ENCODE measurements at regions not wholly inside any gene's neighbourhood (a gene's known extent, or its start where the extent isn't known, plus 50 kb on each side); places are given as distances from the start of the nearest gene placed in this dataset.

GRCh38 chr6:159639721-159640120, 53.3 kb downstream of the SOD2 start:
- H3K4ac ChIP-seq (ENCODE audit: low read length): no peak overlapping the region
- H4K8ac ChIP-seq (ENCODE audit: low read depth, low read length): no peak overlapping the region
- no peak for DNase-seq (ENCODE audit: low spot score)
- H3K14ac ChIP-seq (ENCODE audit: low read length): no peak overlapping the region
- H3K4me1 ChIP-seq (ENCODE audit: control insufficient read depth in 2 of 2, insufficient read depth in 1 of 2, low read depth in 1 of 2, low read length in 2 of 2): no peaks in the 10 kb centered on the region
- no peak overlapping the region for H2BK5ac ChIP-seq (ENCODE audit: low read length)
- H2BK120ac ChIP-seq (ENCODE audit: low read depth, low read length): no peak overlapping the region
- H2AK5ac ChIP-seq (ENCODE audit: low read depth, low read length): no peak overlapping the region
- no peak overlapping the region for H3K9ac ChIP-seq (ENCODE audit: low read depth, low read length, poor library complexity)
- no peak overlapping the region for H2BK12ac ChIP-seq (ENCODE audit: low read length)
- no peaks in the 10 kb centered on the region for H3K9me3 ChIP-seq (replicated peaks in 1 of 2; ENCODE audit: control insufficient read depth in 2 of 2, insufficient read depth in 1 of 2, low read depth in 1 of 2, low read length in 2 of 2)
- H3K4me2 ChIP-seq (ENCODE audit: insufficient read depth, low read length, poor library complexity, severe bottlenecking): no peak overlapping the region
- H3K23ac ChIP-seq (ENCODE audit: low read depth, low read length, poor library complexity): no peak overlapping the region
- WGBS, 2 donors (ENCODE audit: extremely low coverage in 2 of 2, insufficient read length in 2 of 2, insufficient replicate concordance in 1 of 2): no CpG with 5 or more reads among the region's 3 CpGs
- no peak overlapping the region for H2AFZ ChIP-seq (ENCODE audit: low read length)
- no peak overlapping the region for H4K91ac ChIP-seq (ENCODE audit: low read depth, low read length, poor library complexity)
- no peaks in the 10 kb centered on the region for H3K27me3 ChIP-seq (ENCODE audit: control insufficient read depth in 3 of 3, insufficient read depth in 3 of 3, low read depth in 1 of 3, low read length in 3 of 3)
- H3K79me1 ChIP-seq (ENCODE audit: low read depth, low read length): no peaks in the 10 kb centered on the region
- H3K18ac ChIP-seq (ENCODE audit: low read length): no peak overlapping the region
- no peak overlapping the region for H3K27ac ChIP-seq (replicated peaks; ENCODE audit: low read length)
- H2BK15ac ChIP-seq (ENCODE audit: low read length): no peak overlapping the region
- H3K36me3 ChIP-seq (replicated peaks in 1 of 2; ENCODE audit: control insufficient read depth in 2 of 2, insufficient read depth in 2 of 2, low read length in 2 of 2): no peaks in the 10 kb centered on the region
- H3K4me3 ChIP-seq (ENCODE audit: low read length in 2 of 2): no peak overlapping the region

GRCh38 chr6:159633196-159633595, 59.8 kb downstream of the SOD2 start:
- Histone ChIP-seq H2AK5ac (ENCODE audit: low read depth, low read length) (no peak overlapping the region), H3K9ac (ENCODE audit: low read depth, low read length, poor library complexity) (no peak overlapping the region), H3K4ac (ENCODE audit: low read length) (no peak overlapping the region), H3K9me3 (replicated peaks in 1 of 2; ENCODE audit: control insufficient read depth in 2 of 2, insufficient read depth in 1 of 2, low read depth in 1 of 2, low read length in 2 of 2) (no peaks in the 10 kb centered on the region), H2BK12ac (ENCODE audit: low read length) (no peak overlapping the region), H3K27me3 (ENCODE audit: control insufficient read depth in 3 of 3, insufficient read depth in 3 of 3, low read depth in 1 of 3, low read length in 3 of 3) (no peaks in the 10 kb centered on the region), H3K79me1 (ENCODE audit: low read depth, low read length) (no peaks in the 10 kb centered on the region), H2BK120ac (ENCODE audit: low read depth, low read length) (no peak overlapping the region), H4K91ac (ENCODE audit: low read depth, low read length, poor library complexity) (no peak overlapping the region), H3K14ac (ENCODE audit: low read length) (no peak overlapping the region), H3K27ac (replicated peaks; ENCODE audit: low read length) (no peak overlapping the region), H3K4me1 (ENCODE audit: control insufficient read depth in 2 of 2, insufficient read depth in 1 of 2, low read depth in 1 of 2, low read length in 2 of 2) (no peaks in the 10 kb centered on the region), H4K8ac (ENCODE audit: low read depth, low read length) (no peak overlapping the region), H3K36me3 (replicated peaks in 1 of 2; ENCODE audit: control insufficient read depth in 2 of 2, insufficient read depth in 2 of 2, low read length in 2 of 2) (no peaks in the 10 kb centered on the region), H3K23ac (ENCODE audit: low read depth, low read length, poor library complexity) (no peak overlapping the region), H3K4me2 (ENCODE audit: insufficient read depth, low read length, poor library complexity, severe bottlenecking) (no peak overlapping the region), H3K4me3 (ENCODE audit: low read length in 2 of 2) (no peak overlapping the region), H2BK15ac (ENCODE audit: low read length) (no peak overlapping the region), H3K18ac (ENCODE audit: low read length) (no peak overlapping the region), H2AFZ (ENCODE audit: low read length) (no peak overlapping the region), H2BK5ac (ENCODE audit: low read length) (no peak overlapping the region)
- no CpG with 5 or more reads among the region's 5 CpGs for WGBS, 2 donors (ENCODE audit: extremely low coverage in 2 of 2, insufficient read length in 2 of 2, insufficient replicate concordance in 1 of 2)
- no peak for DNase-seq (ENCODE audit: low spot score)

- WGBS, 2 donors (ENCODE audit: extremely low coverage in 2 of 2, insufficient read length in 2 of 2, insufficient replicate concordance in 1 of 2): no CpG with 5 or more reads among the region's 5 CpGs
- no peak for DNase-seq (ENCODE audit: low spot score)
- Histone ChIP-seq H3K36me3 (replicated peaks in 1 of 2; ENCODE audit: control insufficient read depth in 2 of 2, insufficient read depth in 2 of 2, low read length in 2 of 2) (no peaks in the 10 kb centered on the region), H2BK12ac (ENCODE audit: low read length) (no peak overlapping the region), H2AFZ (ENCODE audit: low read length) (no peak overlapping the region), H4K91ac (ENCODE audit: low read depth, low read length, poor library complexity) (no peak overlapping the region), H3K4me3 (ENCODE audit: low read length in 2 of 2) (no peak overlapping the region), H3K14ac (ENCODE audit: low read length) (no peak overlapping the region), H3K27ac (replicated peaks; ENCODE audit: low read length) (no peak overlapping the region), H2AK5ac (ENCODE audit: low read depth, low read length) (no peak overlapping the region), H2BK15ac (ENCODE audit: low read length) (no peak overlapping the region), H3K27me3 (ENCODE audit: control insufficient read depth in 3 of 3, insufficient read depth in 3 of 3, low read depth in 1 of 3, low read length in 3 of 3) (no peaks in the 10 kb centered on the region), H4K8ac (ENCODE audit: low read depth, low read length) (no peak overlapping the region), H2BK120ac (ENCODE audit: low read depth, low read length) (no peak overlapping the region), H3K9ac (ENCODE audit: low read depth, low read length, poor library complexity) (no peak overlapping the region), H3K79me1 (ENCODE audit: low read depth, low read length) (no peaks in the 10 kb centered on the region), H3K4me1 (ENCODE audit: control insufficient read depth in 2 of 2, insufficient read depth in 1 of 2, low read depth in 1 of 2, low read length in 2 of 2) (no peaks in the 10 kb centered on the region), H3K9me3 (replicated peaks in 1 of 2; ENCODE audit: control insufficient read depth in 2 of 2, insufficient read depth in 1 of 2, low read depth in 1 of 2, low read length in 2 of 2) (no peaks in the 10 kb centered on the region), H3K23ac (ENCODE audit: low read depth, low read length, poor library complexity) (no peak overlapping the region), H3K4me2 (ENCODE audit: insufficient read depth, low read length, poor library complexity, severe bottlenecking) (no peak overlapping the region), H3K18ac (ENCODE audit: low read length) (no peak overlapping the region), H3K4ac (ENCODE audit: low read length) (no peak overlapping the region), H2BK5ac (ENCODE audit: low read length) (no peak overlapping the region)
These were observed 61.2 kb downstream of the SOD2 start for GRCh38 chr6:159631886-159632285.

- Histone ChIP-seq H2BK5ac (ENCODE audit: low read length) (no peak overlapping the region), H3K4me1 (ENCODE audit: control insufficient read depth in 2 of 2, insufficient read depth in 1 of 2, low read depth in 1 of 2, low read length in 2 of 2) (no peaks in the 10 kb centered on the region), H2AK5ac (ENCODE audit: low read depth, low read length) (no peak overlapping the region), H3K27ac (replicated peaks; ENCODE audit: low read length) (no peak overlapping the region), H3K9ac (ENCODE audit: low read depth, low read length, poor library complexity) (no peak overlapping the region), H2BK120ac (ENCODE audit: low read depth, low read length) (no peak overlapping the region), H3K23ac (ENCODE audit: low read depth, low read length, poor library complexity) (no peak overlapping the region), H3K79me1 (ENCODE audit: low read depth, low read length) (no peaks in the 10 kb centered on the region), H3K18ac (ENCODE audit: low read length) (no peak overlapping the region), H3K14ac (ENCODE audit: low read length) (no peak overlapping the region), H2AFZ (ENCODE audit: low read length) (no peak overlapping the region), H3K9me3 (replicated peaks in 1 of 2; ENCODE audit: control insufficient read depth in 2 of 2, insufficient read depth in 1 of 2, low read depth in 1 of 2, low read length in 2 of 2) (no peaks in the 10 kb centered on the region), H2BK12ac (ENCODE audit: low read length) (no peak overlapping the region), H3K36me3 (replicated peaks in 1 of 2; ENCODE audit: control insufficient read depth in 2 of 2, insufficient read depth in 2 of 2, low read length in 2 of 2) (no peaks in the 10 kb centered on the region), H3K4me3 (ENCODE audit: low read length in 2 of 2) (no peak overlapping the region), H4K8ac (ENCODE audit: low read depth, low read length) (no peak overlapping the region), H3K4ac (ENCODE audit: low read length) (no peak overlapping the region), H4K91ac (ENCODE audit: low read depth, low read length, poor library complexity) (no peak overlapping the region), H3K4me2 (ENCODE audit: insufficient read depth, low read length, poor library complexity, severe bottlenecking) (no peak overlapping the region), H3K27me3 (ENCODE audit: control insufficient read depth in 3 of 3, insufficient read depth in 3 of 3, low read depth in 1 of 3, low read length in 3 of 3) (no peaks in the 10 kb centered on the region), H2BK15ac (ENCODE audit: low read length) (no peak overlapping the region)
- DNase-seq (ENCODE audit: low spot score): no peak
- no CpG with 5 or more reads among the region's 2 CpGs for WGBS, 2 donors (ENCODE audit: extremely low coverage in 2 of 2, insufficient read length in 2 of 2, insufficient replicate concordance in 1 of 2)
These were observed 65.1 kb downstream of the SOD2 start for GRCh38 chr6:159627939-159628338.

Data from neuronal stem cell (in vitro differentiated cells).